ENCODE measurements at regions not wholly inside any gene's neighbourhood (a gene's known extent, or its start where the extent isn't known, plus 50 kb on each side); places are given as distances from the start of the nearest gene placed in this dataset.
"Not testable (repeated sequence)": the region's sequence is repeated elsewhere in the genome, so short reads cannot be mapped to it uniquely, and the experiment has no call there.

DNA sequence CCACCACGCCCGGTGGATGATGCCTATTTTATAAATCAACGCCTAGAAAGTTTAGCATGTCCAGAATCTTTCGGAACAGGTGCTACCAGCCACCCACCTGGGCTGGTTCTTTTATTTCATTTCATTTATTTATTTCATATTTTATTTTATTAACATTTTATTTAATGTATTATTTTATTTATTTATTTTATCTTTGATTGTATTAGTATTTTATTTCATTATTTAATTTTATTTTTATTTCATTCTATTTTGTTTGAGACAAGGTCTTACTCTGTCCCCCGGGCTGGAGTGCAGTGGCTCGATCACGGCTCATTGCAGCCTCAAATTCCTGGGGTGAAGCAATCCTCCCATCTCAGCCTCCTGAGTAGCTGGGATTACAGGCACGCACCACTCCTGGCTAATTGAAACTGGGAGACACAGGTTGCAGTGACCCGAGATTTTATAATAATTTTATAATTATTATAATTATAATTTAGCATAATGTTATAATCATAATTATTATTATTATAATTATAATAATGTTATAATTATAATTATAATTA is 187.2 kb downstream of the SHOX start:
- Histone ChIP-seq H3K27me3 (no peaks in the 10 kb centered on the region), H3K27ac (no peak overlapping the region), H3K36me3 (no peaks in the 10 kb centered on the region), H3K9me3 (peaks cover 0 to 35% (median 0%) of the 10 kb centered on the region in 3 donors), H3K4me1 (no peaks in the 10 kb centered on the region), H3K4me3 (no peak overlapping the region)
- TF ChIP-seq POLR2A (IDR thresholded peaks at IDR 0.05) (no peak), EP300 (IDR thresholded peaks at IDR 0.05) (no peak), POLR2AphosphoS5 (IDR thresholded peaks at IDR 0.05) (no peak)
- TF ChIP-seq, protein P1, sequence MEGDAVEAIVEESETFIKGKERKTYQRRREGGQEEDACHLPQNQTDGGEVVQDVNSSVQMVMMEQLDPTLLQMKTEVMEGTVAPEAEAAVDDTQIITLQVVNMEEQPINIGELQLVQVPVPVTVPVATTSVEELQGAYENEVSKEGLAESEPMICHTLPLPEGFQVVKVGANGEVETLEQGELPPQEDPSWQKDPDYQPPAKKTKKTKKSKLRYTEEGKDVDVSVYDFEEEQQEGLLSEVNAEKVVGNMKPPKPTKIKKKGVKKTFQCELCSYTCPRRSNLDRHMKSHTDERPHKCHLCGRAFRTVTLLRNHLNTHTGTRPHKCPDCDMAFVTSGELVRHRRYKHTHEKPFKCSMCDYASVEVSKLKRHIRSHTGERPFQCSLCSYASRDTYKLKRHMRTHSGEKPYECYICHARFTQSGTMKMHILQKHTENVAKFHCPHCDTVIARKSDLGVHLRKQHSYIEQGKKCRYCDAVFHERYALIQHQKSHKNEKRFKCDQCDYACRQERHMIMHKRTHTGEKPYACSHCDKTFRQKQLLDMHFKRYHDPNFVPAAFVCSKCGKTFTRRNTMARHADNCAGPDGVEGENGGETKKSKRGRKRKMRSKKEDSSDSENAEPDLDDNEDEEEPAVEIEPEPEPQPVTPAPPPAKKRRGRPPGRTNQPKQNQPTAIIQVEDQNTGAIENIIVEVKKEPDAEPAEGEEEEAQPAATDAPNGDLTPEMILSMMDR (IDR thresholded peaks at IDR 0.05) = no peak
- WGBS, 2 donors (ENCODE audit: low coverage in 1 of 2) = 85 to 93% methylated on average over 8 to 9 of the region's 9 CpGs
- ATAC-seq = no peak

DNA sequence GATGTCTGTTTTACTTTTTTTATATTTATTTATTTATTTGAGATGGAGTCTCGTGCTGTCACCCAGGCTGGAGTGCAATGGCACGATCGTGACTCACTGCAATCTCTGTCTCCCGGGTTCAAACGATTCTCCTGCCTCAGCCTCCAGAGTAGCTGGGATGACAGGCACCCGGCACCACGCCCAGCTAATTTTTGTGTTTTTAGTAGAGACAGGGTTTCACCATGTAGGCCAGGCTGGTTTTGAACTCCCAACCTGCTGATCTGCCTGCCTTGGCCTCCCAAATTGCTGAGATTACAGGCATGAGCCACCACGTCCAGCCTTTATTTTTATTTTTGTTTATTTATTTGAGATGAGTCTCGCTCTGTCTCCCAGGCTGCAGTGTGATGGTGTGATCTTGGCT is 186.6 kb downstream of the SHOX start:
- H3K4me1 ChIP-seq, H3K27me3 ChIP-seq, H3K27ac ChIP-seq, H3K36me3 ChIP-seq, H3K4me3 ChIP-seq, ATAC-seq: not testable (repeated sequence)
- H3K9me3 ChIP-seq = peaks cover 0 to 35% (median 0%) of the 10 kb centered on the region in 3 donors
- 93% methylated on average over 9 of the region's 9 CpGs; no CpG with 5 or more reads in 1 of the 2 donors for WGBS, 2 donors (ENCODE audit: low coverage in 1 of 2)

DNA sequence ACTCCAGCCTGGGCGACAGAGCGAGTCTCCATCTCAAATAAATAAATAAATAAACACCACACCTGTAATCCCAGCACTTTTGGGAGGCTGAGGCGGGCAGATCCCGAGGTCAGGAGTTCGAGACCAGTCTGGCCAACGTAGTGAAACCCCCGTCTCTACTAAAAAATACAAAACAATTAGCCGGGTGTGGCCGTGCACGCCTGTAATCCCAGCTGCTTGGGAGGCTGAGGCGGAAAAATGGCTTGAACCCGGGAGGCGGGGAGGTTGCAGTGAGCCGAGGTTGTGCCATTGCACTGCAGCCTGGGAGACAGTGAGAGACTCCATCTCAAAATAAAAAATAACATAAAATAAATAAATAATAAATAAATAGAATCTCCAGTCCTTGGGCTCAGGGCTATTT is 185.8 kb downstream of the SHOX start:
- Histone ChIP-seq H3K27me3 (no peaks in the 10 kb centered on the region), H3K9me3 (peaks cover 0 to 35% (median 0%) of the 10 kb centered on the region in 3 donors), H3K4me1 (no peaks in the 10 kb centered on the region), H3K36me3 (no peaks in the 10 kb centered on the region), H3K27ac (no peak overlapping the region), H3K4me3 (no peak overlapping the region)
- TF ChIP-seq, protein P1 (IDR thresholded peaks at IDR 0.05) = no peak
- TF ChIP-seq POLR2A (IDR thresholded peaks at IDR 0.05) (no peak), EP300 (IDR thresholded peaks at IDR 0.05) (no peak), POLR2AphosphoS5 (IDR thresholded peaks at IDR 0.05) (no peak)
- no peak for ATAC-seq
- 94 to 95% methylated on average over 9 to 11 of the region's 14 CpGs for WGBS, 2 donors (ENCODE audit: low coverage in 1 of 2)

DNA sequence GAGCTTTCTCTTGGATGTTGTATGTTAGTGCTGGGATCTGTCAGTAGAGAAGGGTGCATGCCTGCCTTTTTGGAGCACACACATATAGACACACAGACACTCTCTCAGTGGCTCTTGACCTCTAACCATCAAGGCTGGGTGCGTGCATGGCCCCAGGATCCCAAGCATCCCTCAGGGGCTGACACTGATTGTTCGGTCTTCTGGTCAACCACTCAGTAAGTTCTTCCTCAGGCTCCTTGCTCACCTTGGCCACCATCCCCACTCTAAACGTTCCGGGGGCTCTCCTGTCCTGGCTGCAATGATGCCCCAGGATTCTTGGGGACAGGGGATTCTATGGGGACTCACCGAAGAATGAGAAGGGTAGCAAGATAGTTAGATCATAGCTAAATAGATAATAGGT is 179.6 kb downstream of the SHOX start:
- no peak overlapping the region for H3K4me3 ChIP-seq
- H3K36me3 ChIP-seq = no peaks in the 10 kb centered on the region
- no peaks in the 10 kb centered on the region for H3K4me1 ChIP-seq
- peaks cover 0 to 16% (median 0%) of the 10 kb centered on the region in 3 donors for H3K9me3 ChIP-seq
- peaks cover 29% of the 10 kb centered on the region for H3K27me3 ChIP-seq
- TF ChIP-seq POLR2A (IDR thresholded peaks at IDR 0.05) (no peak), EP300 (IDR thresholded peaks at IDR 0.05) (no peak), POLR2AphosphoS5 (IDR thresholded peaks at IDR 0.05) (no peak)
- TF ChIP-seq, protein P1 (IDR thresholded peaks at IDR 0.05) = no peak
- no peak overlapping the region for H3K27ac ChIP-seq
- ATAC-seq = no peak
- WGBS, 2 donors (ENCODE audit: low coverage in 1 of 2) = 63 to 73% methylated on average over 2 to 3 of the region's 5 CpGs

DNA sequence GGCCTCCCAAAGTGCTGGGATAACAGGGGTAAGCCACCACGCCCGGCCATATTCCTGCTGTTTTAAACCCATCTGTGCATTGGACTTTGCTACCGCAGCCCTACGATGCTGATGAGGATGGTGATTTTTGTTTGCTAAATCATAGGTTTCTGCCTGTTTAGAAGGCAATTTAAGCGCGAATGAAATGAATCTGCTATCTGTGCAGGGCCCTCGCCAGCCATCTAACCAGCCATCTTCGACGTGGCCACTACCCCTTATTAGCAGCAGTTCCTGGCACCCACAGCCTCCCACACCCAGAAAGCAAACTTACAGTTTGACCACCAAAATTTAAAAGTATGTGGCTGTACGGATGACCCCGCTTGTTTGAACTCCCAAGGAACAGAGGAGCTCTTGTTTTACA is 178.5 kb downstream of the SHOX start:
- Histone ChIP-seq H3K27me3 (peaks cover 31% of the 10 kb centered on the region), H3K4me3 (no peak overlapping the region), H3K9me3 (peaks cover 0 to 14% (median 0%) of the 10 kb centered on the region in 3 donors), H3K4me1 (no peaks in the 10 kb centered on the region), H3K27ac (no peak overlapping the region), H3K36me3 (no peaks in the 10 kb centered on the region)
- ATAC-seq = no peak
- WGBS, 2 donors (ENCODE audit: low coverage in 1 of 2) = 90% methylated on average over 11 of the region's 11 CpGs; no CpG with 5 or more reads in 1 of the 2 donors
- TF ChIP-seq EP300 (IDR thresholded peaks at IDR 0.05) (no peak), POLR2A (IDR thresholded peaks at IDR 0.05) (no peak), POLR2AphosphoS5 (IDR thresholded peaks at IDR 0.05) (no peak)
- TF ChIP-seq, protein P1 (IDR thresholded peaks at IDR 0.05) = no peak

Data from gastroesophageal sphincter (tissue), 4 donors.